PC-3 (cell line): ENCODE measurements at regions not wholly inside any gene's neighbourhood (a gene's known extent, or its start where the extent isn't known, plus 50 kb on each side); places are given as distances from the start of the nearest gene placed in this dataset.

Experiments
- CTCF ChIP-seq: fragments of 300-600 bp; sonication (generic); conservative IDR thresholded peaks from 2 replicates; pipeline ENCODE4 v1.5.1; 2017; ENCODE audit warnings: antibody characterized with exemption, low read depth, mild to moderate bottlenecking, low read length
- EZH2 ChIP-seq: fragments of 300-600 bp; sonication (generic); IDR thresholded peaks from one replicate; pipeline ENCODE4 v1.6.1; 2017; ENCODE audit warnings: antibody characterized with exemption, mild to moderate bottlenecking, low read length; ENCODE audit not compliant: unreplicated experiment

GRCh38 chr15:92733934-92734521 lies 78.5 kb upstream of the FAM174B start:
- TF ChIP-seq CTCF: no peak
- TF ChIP-seq EZH2: no peak
